ENCODE measurements at regions not wholly inside any gene's neighbourhood (a gene's known extent, or its start where the extent isn't known, plus 50 kb on each side); places are given as distances from the start of the nearest gene placed in this dataset.

- Histone ChIP-seq H3K9me3 (no peaks in the 10 kb centered on the region), H3K4me1 (no peaks in the 10 kb centered on the region), H3K27me3 (no peaks in the 10 kb centered on the region), H3K36me3 (no peaks in the 10 kb centered on the region), H3K4me3 (ENCODE audit: low read depth, low read length) (no peak overlapping the region)
- TF ChIP-seq CTCF (IDR thresholded peaks at IDR 0.05; ENCODE audit: low read depth, low read length) = no peak
- DNase-seq = no peak
Observed at GRCh38 chr1:29579821-29580425, 343.6 kb downstream of the PTPRU start.

- no peak overlapping the region for H3K4me3 ChIP-seq (ENCODE audit: low read depth, low read length)
- no peaks in the 10 kb centered on the region for H3K4me1 ChIP-seq
- H3K27me3 ChIP-seq = no peaks in the 10 kb centered on the region
- no peaks in the 10 kb centered on the region for H3K36me3 ChIP-seq
- DNase-seq = no peak
- H3K9me3 ChIP-seq = no peaks in the 10 kb centered on the region
- no peak for TF ChIP-seq CTCF (IDR thresholded peaks at IDR 0.05; ENCODE audit: low read depth, low read length)
Observed at GRCh38 chr1:29577512-29577911, 341.2 kb downstream of the PTPRU start.

- Histone ChIP-seq H3K4me1 (no peaks in the 10 kb centered on the region), H3K36me3 (no peaks in the 10 kb centered on the region), H3K9me3 (no peaks in the 10 kb centered on the region), H3K4me3 (ENCODE audit: low read depth, low read length) (no peak overlapping the region), H3K27me3 (no peaks in the 10 kb centered on the region)
- no peak for DNase-seq
- no peak for TF ChIP-seq CTCF (IDR thresholded peaks at IDR 0.05; ENCODE audit: low read depth, low read length)
Observed at GRCh38 chr1:29576510-29576909, 340.2 kb downstream of the PTPRU start.

GRCh38 chr1:29575826-29576225 lies 339.5 kb downstream of the PTPRU start:
- Histone ChIP-seq H3K36me3 (no peaks in the 10 kb centered on the region), H3K4me3 (ENCODE audit: low read depth, low read length) (no peak overlapping the region), H3K27me3 (no peaks in the 10 kb centered on the region), H3K9me3 (no peaks in the 10 kb centered on the region), H3K4me1 (no peaks in the 10 kb centered on the region)
- TF ChIP-seq CTCF (IDR thresholded peaks at IDR 0.05; ENCODE audit: low read depth, low read length) = no peak
- DNase-seq = no peak

- no peak for TF ChIP-seq CTCF (IDR thresholded peaks at IDR 0.05; ENCODE audit: low read depth, low read length)
- H3K9me3 ChIP-seq = no peaks in the 10 kb centered on the region
- no peaks in the 10 kb centered on the region for H3K4me1 ChIP-seq
- H3K27me3 ChIP-seq = no peaks in the 10 kb centered on the region
- no peak overlapping the region for H3K4me3 ChIP-seq (ENCODE audit: low read depth, low read length)
- H3K36me3 ChIP-seq = no peaks in the 10 kb centered on the region
- DNase-seq = no peak
Observed at GRCh38 chr1:29575277-29575676, 339.0 kb downstream of the PTPRU start.

GRCh38 chr1:29574871-29575270 lies 338.5 kb downstream of the PTPRU start:
- Histone ChIP-seq H3K4me3 (ENCODE audit: low read depth, low read length) (no peak overlapping the region), H3K27me3 (no peaks in the 10 kb centered on the region), H3K9me3 (no peaks in the 10 kb centered on the region), H3K36me3 (no peaks in the 10 kb centered on the region), H3K4me1 (no peaks in the 10 kb centered on the region)
- DNase-seq = no peak
- no peak for TF ChIP-seq CTCF (IDR thresholded peaks at IDR 0.05; ENCODE audit: low read depth, low read length)
